Myocyte (in vitro differentiated cells): ENCODE measurements at regions not wholly inside any gene's neighbourhood (a gene's known extent, or its start where the extent isn't known, plus 50 kb on each side); places are given as distances from the start of the nearest gene placed in this dataset.
"Not testable (repeated sequence)": the region's sequence is repeated elsewhere in the genome, so short reads cannot be mapped to it uniquely, and the experiment has no call there.

Source experiments
- DNase-seq: peaks from one replicate; pipeline ENCODE4 v3.0.0-alpha.2; 2012; ENCODE audit warnings: low read depth

- no peak for DNase-seq
Observed at GRCh38 chrX:82528525-82528924, 979.6 kb upstream of the POU3F4 start.

- no peak for DNase-seq
Observed at GRCh38 chrX:82534086-82534597, 973.9 kb upstream of the POU3F4 start.

- not testable (repeated sequence) for DNase-seq
Observed at GRCh38 chrX:82537205-82537604, 970.9 kb upstream of the POU3F4 start.

- DNase-seq, result no peak
Observed at GRCh38 chrX:82541822-82542221, 966.3 kb upstream of the POU3F4 start.

- DNase-seq, result not testable (repeated sequence)
Observed at GRCh38 chrX:82552201-82552600, 955.9 kb upstream of the POU3F4 start.

- DNase-seq, result no peak
Observed at GRCh38 chrX:82556588-82556987, 951.5 kb upstream of the POU3F4 start.

GRCh38 chrX:82585868-82586267 is 922.2 kb upstream of the POU3F4 start:
- DNase-seq, result peak; percentile 10

GRCh38 chrX:82589410-82589809 is 918.7 kb upstream of the POU3F4 start:
- DNase-seq, result peak; percentile 17

GRCh38 chrX:82591421-82591820 is 916.7 kb upstream of the POU3F4 start:
- DNase-seq, result no peak

GRCh38 chrX:82626978-82627377 is 881.1 kb upstream of the POU3F4 start:
- no peak for DNase-seq

- DNase-seq, result no peak
Observed at GRCh38 chrX:82627568-82627967, 880.5 kb upstream of the POU3F4 start.

GRCh38 chrX:82648062-82648461 is 860.0 kb upstream of the POU3F4 start:
- DNase-seq, result peak; percentile 13

GRCh38 chrX:82649645-82650044 is 858.4 kb upstream of the POU3F4 start:
- DNase-seq, result no peak

GRCh38 chrX:82658492-82658891 is 849.6 kb upstream of the POU3F4 start:
- no peak for DNase-seq

GRCh38 chrX:82666355-82666754 is 841.7 kb upstream of the POU3F4 start:
- DNase-seq, result no peak

GRCh38 chrX:82675104-82675503 is 833.0 kb upstream of the POU3F4 start:
- DNase-seq, result no peak

- peak; percentile 3 for DNase-seq
Observed at GRCh38 chrX:82676386-82676785, 831.7 kb upstream of the POU3F4 start.

- no peak for DNase-seq
Observed at GRCh38 chrX:82677286-82677685, 830.8 kb upstream of the POU3F4 start.

GRCh38 chrX:82692991-82693390 is 815.1 kb upstream of the POU3F4 start:
- no peak for DNase-seq

- DNase-seq, result no peak
Observed at GRCh38 chrX:82695066-82695465, 813.0 kb upstream of the POU3F4 start.

GRCh38 chrX:82703551-82703950 is 804.5 kb upstream of the POU3F4 start:
- DNase-seq, result no peak

- no peak for DNase-seq
Observed at GRCh38 chrX:82711457-82711856, 796.6 kb upstream of the POU3F4 start.

- no peak for DNase-seq
Observed at GRCh38 chrX:82721891-82722290, 786.2 kb upstream of the POU3F4 start.

GRCh38 chrX:82723806-82724205 is 784.3 kb upstream of the POU3F4 start:
- no peak for DNase-seq
